IPS-18c (cell line): ENCODE measurements at regions not wholly inside any gene's neighbourhood (a gene's known extent, or its start where the extent isn't known, plus 50 kb on each side); places are given as distances from the start of the nearest gene placed in this dataset.

Experiments used
- H3K4me3 ChIP-seq: 2 replicates; pipeline ENCODE4 v1.7.0; 2013; ENCODE audit warnings: low read depth, mild to moderate bottlenecking, low read length, moderate library complexity; ENCODE audit not compliant: insufficient read depth
- H3K9me3 ChIP-seq: one replicate; pipeline ENCODE4 v1.6.1; 2013; ENCODE audit warnings: mild to moderate bottlenecking, low read length, moderate library complexity; ENCODE audit not compliant: control insufficient read depth, insufficient read depth

DNA sequence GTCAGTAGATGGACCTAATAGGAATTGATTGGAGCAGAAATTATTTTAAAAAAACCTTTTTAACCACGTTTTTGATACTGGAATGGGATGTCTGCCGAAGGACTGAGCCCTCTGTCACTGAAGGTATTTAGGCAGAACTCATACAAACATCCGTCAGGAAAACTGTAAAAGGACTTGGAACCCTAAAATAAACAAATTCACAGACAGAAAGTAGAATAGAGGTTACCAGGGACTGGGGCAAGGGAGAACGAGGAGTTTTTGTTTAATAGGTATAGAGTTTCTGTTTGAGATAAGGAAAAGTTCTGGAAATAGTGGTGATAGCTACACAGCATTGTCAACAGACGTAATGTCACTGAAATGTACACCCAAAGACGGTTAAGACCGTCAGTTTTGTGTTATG lies 105.5 kb downstream of the BCOR start:
- peaks cover 4% of the 10 kb centered on the region for H3K9me3 ChIP-seq
- H3K4me3 ChIP-seq, result no peak overlapping the region

DNA sequence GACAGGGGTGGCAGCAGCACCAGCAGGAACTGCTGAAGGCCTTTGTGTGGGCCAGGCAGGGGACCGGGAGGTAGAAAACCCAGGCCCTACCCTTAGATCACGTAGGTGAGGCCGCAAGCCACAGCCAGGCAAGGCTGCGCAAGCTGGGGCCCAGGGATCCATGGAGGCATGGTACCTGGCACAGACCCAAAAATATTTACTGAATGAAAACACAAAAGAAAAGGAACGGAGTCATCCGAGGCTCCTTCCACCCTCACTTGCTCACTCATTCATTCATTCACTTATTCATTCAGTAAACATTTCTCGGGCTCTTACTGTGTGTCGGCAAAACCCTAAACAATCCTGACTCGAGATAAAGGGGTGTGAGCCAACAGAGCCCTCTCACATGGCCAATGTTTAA lies 102.3 kb downstream of the BCOR start:
- peaks cover 7% of the 10 kb centered on the region for H3K9me3 ChIP-seq
- no peak overlapping the region for H3K4me3 ChIP-seq

DNA sequence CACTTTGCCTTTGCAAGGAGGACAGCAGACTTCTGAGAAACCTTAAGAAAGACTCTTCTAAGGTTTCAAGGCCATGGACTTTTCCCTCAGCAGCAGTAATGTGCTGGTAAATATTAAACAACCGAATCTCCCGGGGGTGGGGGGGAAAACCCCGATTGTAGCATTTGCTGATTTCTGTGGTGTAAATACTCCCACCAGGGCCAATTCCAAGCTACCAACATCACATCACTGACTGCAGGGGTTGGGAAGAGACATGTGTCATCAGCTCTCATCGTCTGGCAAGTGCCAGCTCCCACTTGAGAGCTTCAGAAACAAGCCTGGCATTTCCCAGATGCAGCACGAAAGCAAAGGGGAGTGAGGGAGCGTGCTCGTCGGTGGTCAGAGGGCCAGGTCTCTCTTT lies 101.2 kb downstream of the BCOR start:
- H3K4me3 ChIP-seq, result no peak overlapping the region
- H3K9me3 ChIP-seq, result peaks cover 7% of the 10 kb centered on the region

DNA sequence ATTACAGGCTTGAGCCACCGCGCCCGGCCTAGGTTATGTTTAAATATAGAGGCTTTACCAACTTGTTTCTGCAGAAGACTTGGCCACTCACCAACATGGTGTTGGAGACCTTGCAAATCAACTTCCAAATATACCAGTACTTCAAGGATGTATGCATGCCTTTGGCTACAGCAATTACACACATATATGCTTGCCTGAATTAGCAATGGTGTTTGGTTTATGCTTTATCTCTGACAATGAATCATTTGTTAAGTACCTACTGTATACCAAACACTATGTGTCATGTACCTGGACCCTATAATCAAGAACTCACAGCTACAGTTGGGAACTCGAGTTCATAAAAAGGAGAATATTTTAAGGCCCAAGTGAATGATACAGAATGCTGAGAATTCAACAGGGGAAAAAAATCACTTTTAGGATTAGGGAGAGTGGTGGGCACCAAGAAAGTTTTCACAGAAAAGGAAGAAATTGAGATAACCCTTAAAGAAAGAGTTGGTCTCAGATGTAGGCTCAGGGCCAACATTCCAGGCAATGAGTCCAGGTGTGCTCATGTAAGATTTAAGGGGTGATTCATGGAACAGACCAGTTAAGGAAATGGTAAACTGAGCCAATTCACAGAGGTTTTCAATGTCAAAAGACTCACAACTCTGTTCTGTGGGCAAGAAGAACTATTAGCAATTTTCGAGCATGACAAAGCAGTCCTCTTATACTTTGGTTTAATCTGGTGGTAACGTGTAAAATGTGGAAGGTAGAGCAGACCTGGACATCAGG lies 98.9 kb downstream of the BCOR start:
- Histone ChIP-seq H3K4me3 (no peak overlapping the region), H3K9me3 (peaks cover 7% of the 10 kb centered on the region)
